ENCODE measurements at regions not wholly inside any gene's neighbourhood (a gene's known extent, or its start where the extent isn't known, plus 50 kb on each side); places are given as distances from the start of the nearest gene placed in this dataset.

- DNase-seq (ENCODE audit: low spot score), result peak; percentile 8
- CTCF ChIA-PET, result no interaction called here
Measured at GRCh38 chr19:28330831-28331230, 882.1 kb downstream of the UQCRFS1 start.

DNA sequence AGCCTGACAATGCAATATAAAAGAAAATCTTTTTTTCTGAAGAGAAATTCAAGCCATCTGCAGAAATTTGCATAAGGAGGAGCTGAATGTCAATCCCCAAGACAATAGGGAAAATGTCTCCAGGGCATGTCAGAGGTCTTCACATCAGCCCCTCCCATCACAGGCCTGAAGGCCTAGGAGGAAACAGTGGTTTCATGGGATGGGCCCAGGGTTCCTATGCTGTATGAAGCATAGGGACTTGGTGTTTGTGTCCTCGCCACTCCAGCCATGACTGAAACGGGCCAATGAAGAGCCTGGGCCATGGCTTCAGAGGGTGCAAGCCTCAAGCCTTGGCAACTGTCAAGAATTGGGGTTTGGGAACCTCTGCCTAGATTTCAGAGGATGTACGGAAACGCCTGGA, 883.5 kb downstream of the UQCRFS1 start:
- H3K36me3 ChIP-seq (ENCODE audit: insufficient read depth, low read length, poor library complexity, severe bottlenecking), result no peaks in the 10 kb centered on the region
- TF ChIP-seq, protein P1, sequence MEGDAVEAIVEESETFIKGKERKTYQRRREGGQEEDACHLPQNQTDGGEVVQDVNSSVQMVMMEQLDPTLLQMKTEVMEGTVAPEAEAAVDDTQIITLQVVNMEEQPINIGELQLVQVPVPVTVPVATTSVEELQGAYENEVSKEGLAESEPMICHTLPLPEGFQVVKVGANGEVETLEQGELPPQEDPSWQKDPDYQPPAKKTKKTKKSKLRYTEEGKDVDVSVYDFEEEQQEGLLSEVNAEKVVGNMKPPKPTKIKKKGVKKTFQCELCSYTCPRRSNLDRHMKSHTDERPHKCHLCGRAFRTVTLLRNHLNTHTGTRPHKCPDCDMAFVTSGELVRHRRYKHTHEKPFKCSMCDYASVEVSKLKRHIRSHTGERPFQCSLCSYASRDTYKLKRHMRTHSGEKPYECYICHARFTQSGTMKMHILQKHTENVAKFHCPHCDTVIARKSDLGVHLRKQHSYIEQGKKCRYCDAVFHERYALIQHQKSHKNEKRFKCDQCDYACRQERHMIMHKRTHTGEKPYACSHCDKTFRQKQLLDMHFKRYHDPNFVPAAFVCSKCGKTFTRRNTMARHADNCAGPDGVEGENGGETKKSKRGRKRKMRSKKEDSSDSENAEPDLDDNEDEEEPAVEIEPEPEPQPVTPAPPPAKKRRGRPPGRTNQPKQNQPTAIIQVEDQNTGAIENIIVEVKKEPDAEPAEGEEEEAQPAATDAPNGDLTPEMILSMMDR (conservative IDR thresholded peaks at IDR 0.05; ENCODE audit: low read depth, low read length), result no peak
- TF ChIP-seq EZH2 (IDR thresholded peaks at IDR 0.05; ENCODE audit: borderline replicate concordance, low read depth, low read length, poor library complexity, severe bottlenecking), result no peak
- no peak overlapping the region for H3K27ac ChIP-seq (ENCODE audit: low read depth, low read length, poor library complexity, severe bottlenecking)
- ChIA-PET POLR2A (ENCODE audit: low non-redundant PET) (no interaction called here), CTCF (no interaction called here)
- H3K27me3 ChIP-seq (replicated peaks; ENCODE audit: insufficient read depth, low read depth, low read length, poor library complexity), result no peaks in the 10 kb centered on the region
- no peak overlapping the region for H3K4me3 ChIP-seq (ENCODE audit: low read depth, low read length, poor library complexity, severe bottlenecking)
- H3K9me3 ChIP-seq (ENCODE audit: low read depth, low read length, poor library complexity, severe bottlenecking), result peaks cover 13% of the 10 kb centered on the region
- H3K4me1 ChIP-seq (ENCODE audit: insufficient read depth, low read length, poor library complexity, severe bottlenecking), result no peaks in the 10 kb centered on the region
- intact Hi-C loops (cut with micrococcal nuclease; ENCODE audit: unreplicated experiment), result loop anchor here (5.0 kb wide), 1 partner anchor 87 kb away; no protein-coding TSS in a partner anchor
- no peak for DNase-seq (ENCODE audit: low spot score)
- no TSS peak for BruUV-seq (replicated peaks)

More at GRCh38 chr19:28330831-28331230, 882.1 kb downstream of the UQCRFS1 start:
- H3K27ac ChIP-seq (ENCODE audit: low read depth, low read length, poor library complexity, severe bottlenecking), result no peak overlapping the region
- POLR2A ChIA-PET (ENCODE audit: low non-redundant PET), result no interaction called here
- H3K27me3 ChIP-seq (replicated peaks; ENCODE audit: insufficient read depth, low read depth, low read length, poor library complexity), result no peaks in the 10 kb centered on the region
- intact Hi-C loops (cut with micrococcal nuclease; ENCODE audit: unreplicated experiment), result no loop called here
- BruUV-seq (replicated peaks), result no TSS peak
- H3K4me1 ChIP-seq (ENCODE audit: insufficient read depth, low read length, poor library complexity, severe bottlenecking), result no peaks in the 10 kb centered on the region
- H3K4me3 ChIP-seq (ENCODE audit: low read depth, low read length, poor library complexity, severe bottlenecking), result no peak overlapping the region
- H3K36me3 ChIP-seq (ENCODE audit: insufficient read depth, low read length, poor library complexity, severe bottlenecking), result no peaks in the 10 kb centered on the region
- TF ChIP-seq, protein P1 (conservative IDR thresholded peaks at IDR 0.05; ENCODE audit: low read depth, low read length), result no peak
- no peak for TF ChIP-seq EZH2 (IDR thresholded peaks at IDR 0.05; ENCODE audit: borderline replicate concordance, low read depth, low read length, poor library complexity, severe bottlenecking)
- H3K9me3 ChIP-seq (ENCODE audit: low read depth, low read length, poor library complexity, severe bottlenecking), result peaks cover 22% of the 10 kb centered on the region

- Histone ChIP-seq H3K36me3 (ENCODE audit: insufficient read depth, low read length, poor library complexity, severe bottlenecking) (no peaks in the 10 kb centered on the region), H3K27me3 (replicated peaks; ENCODE audit: insufficient read depth, low read depth, low read length, poor library complexity) (no peaks in the 10 kb centered on the region), H3K27ac (ENCODE audit: low read depth, low read length, poor library complexity, severe bottlenecking) (no peak overlapping the region), H3K4me1 (ENCODE audit: insufficient read depth, low read length, poor library complexity, severe bottlenecking) (no peaks in the 10 kb centered on the region), H3K4me3 (ENCODE audit: low read depth, low read length, poor library complexity, severe bottlenecking) (no peak overlapping the region), H3K9me3 (ENCODE audit: low read depth, low read length, poor library complexity, severe bottlenecking) (peaks cover 6% of the 10 kb centered on the region)
- DNase-seq (ENCODE audit: low spot score), result no peak
- no peak for TF ChIP-seq EZH2 (IDR thresholded peaks at IDR 0.05; ENCODE audit: borderline replicate concordance, low read depth, low read length, poor library complexity, severe bottlenecking)
- TF ChIP-seq, protein P1 (conservative IDR thresholded peaks at IDR 0.05; ENCODE audit: low read depth, low read length), result no peak
- no TSS peak for BruUV-seq (replicated peaks)
- POLR2A ChIA-PET (ENCODE audit: low non-redundant PET), result no interaction called here
- CTCF ChIA-PET, result no interaction called here
- intact Hi-C loops (cut with micrococcal nuclease; ENCODE audit: unreplicated experiment), result loop anchor here (5.0 kb wide), 1 partner anchor 86 kb away; no protein-coding TSS in a partner anchor
Measured at GRCh38 chr19:28327905-28328304, 885.0 kb downstream of the UQCRFS1 start.
